ENCODE measurements at regions not wholly inside any gene's neighbourhood (a gene's known extent, or its start where the extent isn't known, plus 50 kb on each side); places are given as distances from the start of the nearest gene placed in this dataset.
A peak's percentile ranks its signal among the peaks of the same experiment; 100 is the strongest.

DNA sequence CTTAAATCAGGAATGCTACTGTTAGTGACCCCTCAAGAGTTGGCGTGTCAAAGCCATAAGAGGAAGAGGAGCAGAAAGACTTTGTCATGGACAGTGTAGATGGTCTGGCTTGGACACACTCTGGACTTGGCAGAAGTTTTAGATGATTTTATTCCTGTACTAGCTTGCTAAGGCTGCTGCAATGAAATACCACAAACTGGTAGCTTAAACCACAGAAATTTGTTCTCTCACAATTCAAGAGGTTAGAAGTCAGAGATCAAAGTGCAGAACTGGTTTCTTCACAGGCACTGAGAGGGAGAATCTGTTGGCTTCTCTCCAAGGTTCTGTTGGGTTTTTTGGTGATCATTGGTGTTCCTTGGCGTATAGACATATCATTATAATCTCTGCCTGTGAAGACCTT lies 869.8 kb upstream of the B3GALT2 start:
- TF ChIP-seq, protein P1, sequence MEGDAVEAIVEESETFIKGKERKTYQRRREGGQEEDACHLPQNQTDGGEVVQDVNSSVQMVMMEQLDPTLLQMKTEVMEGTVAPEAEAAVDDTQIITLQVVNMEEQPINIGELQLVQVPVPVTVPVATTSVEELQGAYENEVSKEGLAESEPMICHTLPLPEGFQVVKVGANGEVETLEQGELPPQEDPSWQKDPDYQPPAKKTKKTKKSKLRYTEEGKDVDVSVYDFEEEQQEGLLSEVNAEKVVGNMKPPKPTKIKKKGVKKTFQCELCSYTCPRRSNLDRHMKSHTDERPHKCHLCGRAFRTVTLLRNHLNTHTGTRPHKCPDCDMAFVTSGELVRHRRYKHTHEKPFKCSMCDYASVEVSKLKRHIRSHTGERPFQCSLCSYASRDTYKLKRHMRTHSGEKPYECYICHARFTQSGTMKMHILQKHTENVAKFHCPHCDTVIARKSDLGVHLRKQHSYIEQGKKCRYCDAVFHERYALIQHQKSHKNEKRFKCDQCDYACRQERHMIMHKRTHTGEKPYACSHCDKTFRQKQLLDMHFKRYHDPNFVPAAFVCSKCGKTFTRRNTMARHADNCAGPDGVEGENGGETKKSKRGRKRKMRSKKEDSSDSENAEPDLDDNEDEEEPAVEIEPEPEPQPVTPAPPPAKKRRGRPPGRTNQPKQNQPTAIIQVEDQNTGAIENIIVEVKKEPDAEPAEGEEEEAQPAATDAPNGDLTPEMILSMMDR (conservative IDR thresholded peaks at IDR 0.05; ENCODE audit: low read depth, low read length): no peak
- H3K4me3 ChIP-seq (ENCODE audit: low read depth, low read length): no peak overlapping the region
- no peak for DNase-seq (ENCODE audit: low read depth)

GRCh38 chr1:194055536-194055935 lies 869.1 kb upstream of the B3GALT2 start:
- no peak for DNase-seq (ENCODE audit: low read depth)
- no peak overlapping the region for H3K4me3 ChIP-seq (ENCODE audit: low read depth, low read length)
- TF ChIP-seq, protein P1 (conservative IDR thresholded peaks at IDR 0.05; ENCODE audit: low read depth, low read length): no peak

GRCh38 chr1:194052514-194053338 lies 866.3 kb upstream of the B3GALT2 start:
- peak; percentile 15 for DNase-seq (ENCODE audit: low read depth)
- H3K4me3 ChIP-seq (ENCODE audit: low read depth, low read length): no peak overlapping the region
- TF ChIP-seq, protein P1 (conservative IDR thresholded peaks at IDR 0.05; ENCODE audit: low read depth, low read length): no peak

DNA sequence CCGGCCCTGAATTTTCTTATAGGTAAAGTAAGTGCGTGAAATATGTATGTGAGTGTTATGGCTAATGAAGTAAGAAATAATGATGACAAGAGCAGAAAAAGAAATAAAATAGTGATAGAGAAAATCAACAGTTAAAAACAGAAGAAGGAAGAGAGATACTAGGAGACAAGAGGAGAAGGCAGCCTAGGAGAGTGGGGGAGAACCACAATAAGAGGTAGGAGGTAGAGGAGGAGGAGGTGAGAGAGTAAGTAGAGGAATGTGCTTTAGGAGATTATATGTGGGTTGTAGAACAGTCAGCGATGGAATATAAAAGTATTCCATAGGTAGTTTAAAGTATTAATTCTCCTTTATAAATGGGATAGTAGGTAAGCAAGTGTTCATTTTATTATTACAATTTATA lies 861.5 kb upstream of the B3GALT2 start:
- TF ChIP-seq, protein P1 (conservative IDR thresholded peaks at IDR 0.05; ENCODE audit: low read depth, low read length): no peak
- no peak overlapping the region for H3K4me3 ChIP-seq (ENCODE audit: low read depth, low read length)
- DNase-seq (ENCODE audit: low read depth): no peak

GRCh38 chr1:194047206-194047605 lies 860.8 kb upstream of the B3GALT2 start:
- H3K4me3 ChIP-seq (ENCODE audit: low read depth, low read length): no peak overlapping the region
- no peak for DNase-seq (ENCODE audit: low read depth)
- TF ChIP-seq, protein P1 (conservative IDR thresholded peaks at IDR 0.05; ENCODE audit: low read depth, low read length): no peak

- no peak overlapping the region for H3K4me3 ChIP-seq (ENCODE audit: low read depth, low read length)
- TF ChIP-seq, protein P1 (conservative IDR thresholded peaks at IDR 0.05; ENCODE audit: low read depth, low read length): no peak
- no peak for DNase-seq (ENCODE audit: low read depth)
These were observed 859.0 kb upstream of the B3GALT2 start for GRCh38 chr1:194045416-194045815.

DNA sequence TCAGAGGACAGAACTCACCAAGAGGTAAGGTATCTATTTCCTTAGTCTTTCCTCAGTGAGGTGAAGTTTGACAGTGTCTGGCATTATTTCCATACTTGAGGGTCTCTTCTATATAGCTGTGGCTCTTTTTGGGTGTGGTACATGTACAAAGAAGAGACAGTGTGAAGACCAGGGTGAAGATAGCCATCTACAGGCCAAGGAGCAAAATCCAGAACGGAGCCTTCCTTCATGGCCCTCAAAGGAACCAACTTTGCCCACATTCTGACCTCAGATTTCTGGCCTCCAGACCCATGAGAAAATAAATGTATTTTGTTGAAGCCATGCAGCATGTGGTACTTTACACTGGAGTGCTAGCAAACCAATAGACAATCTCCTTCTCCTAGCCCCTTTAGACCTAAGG lies 858.5 kb upstream of the B3GALT2 start:
- TF ChIP-seq, protein P1 (conservative IDR thresholded peaks at IDR 0.05; ENCODE audit: low read depth, low read length): peak; percentile 12
- no peak for DNase-seq (ENCODE audit: low read depth)
- no peak overlapping the region for H3K4me3 ChIP-seq (ENCODE audit: low read depth, low read length)

Measured in epithelial cell of proximal tubule (primary cell).